B cell (primary cell): ENCODE measurements at regions not wholly inside any gene's neighbourhood (a gene's known extent, or its start where the extent isn't known, plus 50 kb on each side); places are given as distances from the start of the nearest gene placed in this dataset.
A peak's percentile ranks its signal among the peaks of the same experiment; 100 is the strongest.

Experiments used
- ATAC-seq: fragments of 200-7000 bp; cut with Tn5 transposase; one replicate; pipeline ENCODE4 v1.10.0; 2021; ENCODE audit warnings: low read depth, mild to moderate bottlenecking, moderate number of reproducible peaks, moderate library complexity
- CTCF ChIA-PET: fragments of 350-600 bp; sonication (Branson Sonifier 250); formaldehyde crosslinking; loops from one replicate; lab custom pipeline; 2021; ENCODE audit warnings: antibody characterized with exemption, inconsistent platforms; lab: Charles Lee
- POLR2A ChIA-PET: fragments of 350-600 bp; sonication (Branson Sonifier 250); formaldehyde crosslinking; loops from one replicate; lab custom pipeline; 2021; ENCODE audit warnings: antibody characterized with exemption; lab: Charles Lee
- DNase-seq: peaks from one replicate; pipeline ENCODE4 v3.0.0; 2013
- H2AFZ ChIP-seq: 2 replicates; pipeline ENCODE4 v1.6.1; 2012; ENCODE audit warnings: mild to moderate bottlenecking, low read depth, low read length; ENCODE audit not compliant: insufficient read depth, poor library complexity, severe bottlenecking
- H3K27ac ChIP-seq, 2 donors: 1 replicate in 1 of 2; 2 replicates in 1 of 2; pipeline ENCODE4 v1.5.1; 2012 to 2013; ENCODE audit warnings: low read length in 2 of 2, mild to moderate bottlenecking in 2 of 2, moderate library complexity in 1 of 2
- H3K27me3 ChIP-seq, 4 experiments: fragments of 200-600 bp in 1 of 4; sonication (generic) in 1 of 4; replicated peaks in 1 of 4; 1 replicate in 2 of 4; 2 replicates in 2 of 4; pipeline versions ENCODE4 v1.6.1 to v1.7.0; 2013 to 2016; ENCODE audit warnings: low read length in 3 of 4, mild to moderate bottlenecking in 2 of 4, mixed read lengths in 1 of 4, moderate library complexity in 1 of 4; ENCODE audit not compliant: insufficient read depth in 4 of 4, control insufficient read depth in 3 of 4; ENCODE audit errors: control extremely low read depth in 1 of 4
- H3K36me3 ChIP-seq, 2 experiments: replicated peaks in 1 of 2; 1 replicate in 1 of 2; 2 replicates in 1 of 2; pipeline versions ENCODE4 v1.6.1 to v1.7.1; 2013; ENCODE audit warnings: low read length in 1 of 2; ENCODE audit not compliant: insufficient read depth in 2 of 2, control insufficient read depth in 1 of 2; ENCODE audit errors: control extremely low read depth in 1 of 2, extremely low read depth in 1 of 2
- H3K4me1 ChIP-seq, 2 donors: fragments of 200-600 bp in 1 of 2; sonication (generic) in 1 of 2; 1 replicate in 1 of 2; 2 replicates in 1 of 2; pipeline versions ENCODE4 v1.5.1 to v1.6.1; 2013 to 2017; ENCODE audit warnings: low read length in 2 of 2; ENCODE audit not compliant: control insufficient read depth in 2 of 2, insufficient read depth in 2 of 2
- H3K4me2 ChIP-seq: replicated peaks from 2 replicates; pipeline ENCODE3; 2012; ENCODE audit warnings: mild to moderate bottlenecking, low read depth, low read length; ENCODE audit not compliant: poor library complexity, severe bottlenecking
- H3K4me3 ChIP-seq, 5 experiments: fragments of 200-600 bp in 1 of 5; sonication (generic) in 1 of 5; 1 replicate in 3 of 5; 2 replicates in 2 of 5; pipeline versions ENCODE4 v1.5.1 to v1.7.0; 2011 to 2016; ENCODE audit warnings: low read length in 4 of 5, mild to moderate bottlenecking in 4 of 5, low read depth in 2 of 5, control low read depth in 1 of 5, moderate library complexity in 1 of 5; ENCODE audit not compliant: insufficient read depth in 1 of 5; ENCODE audit errors: control extremely low read depth in 1 of 5, extremely low read depth in 1 of 5
- H3K79me2 ChIP-seq: fragments of 200-600 bp; sonication (generic); one replicate; pipeline ENCODE4 v1.6.0; 2016; ENCODE audit warnings: low read length; ENCODE audit not compliant: control insufficient read depth, insufficient read depth
- H3K9ac ChIP-seq: fragments of 200-600 bp; sonication (generic); 2 replicates; pipeline ENCODE4 v1.6.1; 2017; ENCODE audit warnings: mild to moderate bottlenecking, low read length, moderate library complexity
- H3K9me3 ChIP-seq, 3 donors: one replicate each; pipeline versions ENCODE4 v1.6.1 to v1.7.1; 2013; ENCODE audit warnings: low read length in 2 of 3; ENCODE audit not compliant: control insufficient read depth in 2 of 3, insufficient read depth in 1 of 3; ENCODE audit errors: control extremely low read depth in 1 of 3
- H4K20me1 ChIP-seq: 2 replicates; pipeline ENCODE4 v1.6.0; 2012; ENCODE audit warnings: mild to moderate bottlenecking, low read length; ENCODE audit not compliant: insufficient read depth, control insufficient read depth, poor library complexity, severe bottlenecking
- H3K27ac Mint-ChIP-seq: one replicate; pipeline ENCODE4 v1.8.0; 2021; ENCODE audit warnings: mixed read lengths
- H3K27me3 Mint-ChIP-seq: one replicate; pipeline ENCODE4 v1.8.0; 2021; ENCODE audit warnings: mixed read lengths
- H3K4me1 Mint-ChIP-seq: one replicate; pipeline ENCODE4 v1.8.0; 2021; ENCODE audit warnings: mixed read lengths
- H3K4me3 Mint-ChIP-seq: one replicate; pipeline ENCODE4 v1.8.0; 2021; ENCODE audit warnings: mixed read lengths
- H3K9me3 Mint-ChIP-seq: one replicate; pipeline ENCODE4 v1.8.0; 2022; ENCODE audit warnings: mixed read lengths; ENCODE audit not compliant: insufficient read depth
- EZH2 ChIP-seq: IDR thresholded peaks from 2 replicates; pipeline ENCODE4 v1.6.1; 2012; ENCODE audit warnings: borderline replicate concordance, low read depth, mild to moderate bottlenecking, moderate library complexity, low read length; ENCODE audit not compliant: insufficient read depth, poor library complexity, severe bottlenecking
- WGBS: methylation state at CpG from one replicate; pipeline ENCODE4 v1.1.5; 2013; ENCODE audit warnings: missing lambda C conversion rate; ENCODE audit not compliant: insufficient coverage; 5-methylcytosine and 5-hydroxymethylcytosine counted together
- intact Hi-C: fragments of 100-400 bp; cut with micrococcal nuclease; formaldehyde crosslinking; loops from one replicate; pipeline ENCODE4 v1.10.0; 2022
- TF ChIP-seq, protein P1 (sequence below): fragments of 200-600 bp; IDR thresholded peaks from one replicate; pipeline ENCODE4 v1.8.0; 2022; ENCODE audit warnings: antibody characterized with exemption, mild to moderate bottlenecking

DNA sequence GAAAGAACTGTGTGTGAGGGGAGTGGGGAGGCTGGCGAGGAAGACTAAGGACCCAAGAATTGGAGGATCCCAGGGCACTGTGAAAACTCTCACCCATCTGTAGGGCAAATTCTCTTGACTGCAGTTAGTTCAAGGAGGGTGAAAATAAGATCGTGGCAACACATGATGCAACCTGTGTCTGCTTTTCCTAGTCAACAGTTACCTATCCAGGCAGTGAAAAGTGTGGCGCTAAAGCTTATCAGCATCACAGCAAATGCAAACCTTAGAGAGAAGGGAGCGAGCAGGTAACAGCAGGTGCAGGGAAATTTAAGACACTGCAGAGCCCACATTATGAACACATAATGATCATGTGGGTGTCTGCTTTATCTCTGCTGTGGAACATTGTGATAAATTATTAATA lies 97.7 kb upstream of the SGK1 start:
- H3K27me3 Mint-ChIP-seq, result no peaks in the 10 kb centered on the region
- 100% methylated on average over 1 of the region's 4 CpGs for WGBS
- Histone ChIP-seq H2AFZ (no peak overlapping the region), H3K27me3 (no peaks in the 10 kb centered on the region), H4K20me1 (no peaks in the 10 kb centered on the region), H3K79me2 (no peaks in the 10 kb centered on the region), H3K9ac (no peak overlapping the region), H3K4me1 (peaks cover 12% of the 10 kb centered on the region in 2 donors), H3K4me2 (no peak overlapping the region), H3K36me3 (no peaks in the 10 kb centered on the region), H3K4me3 (no peak overlapping the region), H3K9me3 (peaks cover 0 to 10% (median 4%) of the 10 kb centered on the region in 3 donors), H3K27ac (no peak overlapping the region)
- peaks cover 5% of the 10 kb centered on the region for H3K9me3 Mint-ChIP-seq
- H3K4me3 Mint-ChIP-seq, result no peak overlapping the region
- POLR2A ChIA-PET, result no interaction called here
- ATAC-seq (no peak), DNase-seq (no peak)
- CTCF ChIA-PET, result no interaction called here
- no peak overlapping the region for H3K27ac Mint-ChIP-seq
- peaks cover 21% of the 10 kb centered on the region for H3K4me1 Mint-ChIP-seq
- TF ChIP-seq EZH2, result no peak
- TF ChIP-seq, protein P1, sequence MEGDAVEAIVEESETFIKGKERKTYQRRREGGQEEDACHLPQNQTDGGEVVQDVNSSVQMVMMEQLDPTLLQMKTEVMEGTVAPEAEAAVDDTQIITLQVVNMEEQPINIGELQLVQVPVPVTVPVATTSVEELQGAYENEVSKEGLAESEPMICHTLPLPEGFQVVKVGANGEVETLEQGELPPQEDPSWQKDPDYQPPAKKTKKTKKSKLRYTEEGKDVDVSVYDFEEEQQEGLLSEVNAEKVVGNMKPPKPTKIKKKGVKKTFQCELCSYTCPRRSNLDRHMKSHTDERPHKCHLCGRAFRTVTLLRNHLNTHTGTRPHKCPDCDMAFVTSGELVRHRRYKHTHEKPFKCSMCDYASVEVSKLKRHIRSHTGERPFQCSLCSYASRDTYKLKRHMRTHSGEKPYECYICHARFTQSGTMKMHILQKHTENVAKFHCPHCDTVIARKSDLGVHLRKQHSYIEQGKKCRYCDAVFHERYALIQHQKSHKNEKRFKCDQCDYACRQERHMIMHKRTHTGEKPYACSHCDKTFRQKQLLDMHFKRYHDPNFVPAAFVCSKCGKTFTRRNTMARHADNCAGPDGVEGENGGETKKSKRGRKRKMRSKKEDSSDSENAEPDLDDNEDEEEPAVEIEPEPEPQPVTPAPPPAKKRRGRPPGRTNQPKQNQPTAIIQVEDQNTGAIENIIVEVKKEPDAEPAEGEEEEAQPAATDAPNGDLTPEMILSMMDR, result no peak
- intact Hi-C loops, result no loop called here

DNA sequence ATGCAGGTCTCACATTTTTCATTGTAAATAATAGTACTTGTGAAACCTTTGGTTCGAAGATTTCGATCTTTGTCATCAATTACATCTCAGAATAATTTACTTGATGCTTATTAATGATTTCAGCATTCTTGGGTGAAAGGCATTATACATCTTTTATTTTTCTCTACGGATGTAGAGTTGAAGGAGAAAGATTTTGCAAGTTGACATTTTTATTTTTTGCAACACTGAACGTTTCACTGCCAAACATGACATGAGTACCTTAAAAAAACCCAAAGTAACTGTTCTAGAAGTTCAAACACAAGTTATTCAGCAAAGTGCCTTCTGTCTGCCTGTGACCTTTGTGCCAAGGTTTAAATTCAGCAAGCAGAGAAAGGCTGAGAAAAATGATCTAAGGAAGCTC lies 97.3 kb upstream of the SGK1 start:
- Histone ChIP-seq H3K4me1 (peaks cover 12% of the 10 kb centered on the region in 2 donors), H3K9ac (peak overlapping the region; percentile 10), H3K27ac (no peak overlapping the region), H3K27me3 (no peaks in the 10 kb centered on the region), H3K4me3 (no peak overlapping the region), H3K36me3 (no peaks in the 10 kb centered on the region), H3K79me2 (no peaks in the 10 kb centered on the region), H2AFZ (no peak overlapping the region), H3K4me2 (peak overlapping the region; percentile 30), H3K9me3 (peaks cover 0 to 10% (median 4%) of the 10 kb centered on the region in 3 donors), H4K20me1 (no peaks in the 10 kb centered on the region)
- ChIA-PET CTCF (no interaction called here), POLR2A (no interaction called here)
- Mint-ChIP-seq H3K4me1 (peaks cover 21% of the 10 kb centered on the region), H3K4me3 (no peak overlapping the region), H3K27ac (no peak overlapping the region), H3K27me3 (no peaks in the 10 kb centered on the region), H3K9me3 (peaks cover 5% of the 10 kb centered on the region)
- TF ChIP-seq EZH2, result no peak
- TF ChIP-seq, protein P1, result no peak
- DNase-seq (no peak), ATAC-seq (no peak)
- intact Hi-C loops, result no loop called here
- no CpG with 5 or more reads among the region's 4 CpGs for WGBS
